GM18498 (cell line): ENCODE measurements at regions not wholly inside any gene's neighbourhood (a gene's known extent, or its start where the extent isn't known, plus 50 kb on each side); places are given as distances from the start of the nearest gene placed in this dataset.

Experiments used
- ATAC-seq: cut with Tn5 transposase; IDR thresholded peaks from one replicate; pipeline ENCODE4 v1.9.1; 2021; ENCODE audit warnings: mild to moderate bottlenecking, moderate library complexity; ENCODE audit not compliant: unreplicated experiment

DNA sequence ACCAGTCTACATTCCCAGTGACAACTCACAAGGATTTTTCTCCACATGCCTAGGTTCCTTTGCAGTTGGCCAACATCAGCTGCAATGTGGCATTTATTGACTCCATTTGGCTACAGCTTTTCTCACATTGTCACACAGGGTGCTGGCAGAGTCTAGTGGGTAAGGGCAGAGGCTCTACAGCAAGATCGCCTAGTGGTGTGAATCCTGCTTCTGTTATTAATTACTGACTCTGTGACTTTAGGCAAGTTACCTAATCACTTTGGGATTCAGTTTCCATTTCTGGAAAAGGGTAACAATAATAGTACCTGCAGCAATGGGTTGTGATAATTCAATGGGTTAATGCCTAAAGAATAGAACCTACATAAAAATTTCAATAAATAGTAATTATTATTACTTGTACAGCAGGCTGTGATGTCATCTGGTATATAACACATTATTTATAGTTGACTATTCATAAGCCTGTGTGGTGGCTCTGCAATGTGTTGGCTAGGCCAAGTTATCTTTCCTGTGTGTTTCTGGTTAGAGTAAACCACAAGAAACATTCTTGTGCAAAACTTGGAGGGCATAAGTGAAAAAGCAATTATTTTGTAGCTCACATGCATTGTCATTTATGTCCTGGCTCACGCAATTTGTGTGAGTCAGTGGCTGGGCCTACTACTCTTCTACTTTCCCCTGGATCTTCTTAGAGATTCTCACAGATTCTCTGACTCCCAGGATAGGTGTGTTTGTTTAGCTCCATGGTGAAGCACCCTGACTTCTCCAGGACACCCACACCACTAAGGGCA, 59.5 kb downstream of the PTGS2 start:
- peak; percentile 30 for ATAC-seq

- peak; percentile 99 for ATAC-seq
Observed at GRCh38 chr1:186618401-186619170, 61.6 kb downstream of the PTGS2 start.

DNA sequence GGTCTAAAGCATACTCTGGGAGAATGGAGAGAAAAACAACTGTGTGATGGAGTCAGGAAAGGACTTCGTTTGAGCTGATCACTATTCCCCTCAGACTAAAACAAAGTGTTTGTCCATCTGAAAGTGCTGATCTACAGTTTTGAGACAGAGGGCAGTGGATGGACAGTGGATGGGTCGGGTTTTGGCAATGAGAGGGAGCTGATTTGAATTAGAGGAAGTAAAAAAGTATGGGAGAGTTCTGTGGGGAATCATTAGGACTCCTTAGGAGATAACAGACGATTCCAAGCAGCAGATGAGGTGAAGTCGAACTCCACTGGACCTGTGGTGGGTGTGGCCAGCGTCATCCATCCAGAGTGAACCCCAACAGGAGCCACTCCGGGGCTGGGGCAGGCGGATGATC, 62.3 kb downstream of the PTGS2 start:
- ATAC-seq: peak; percentile 19

GRCh38 chr1:186616511-186616910, 63.7 kb downstream of the PTGS2 start:
- no peak for ATAC-seq

DNA sequence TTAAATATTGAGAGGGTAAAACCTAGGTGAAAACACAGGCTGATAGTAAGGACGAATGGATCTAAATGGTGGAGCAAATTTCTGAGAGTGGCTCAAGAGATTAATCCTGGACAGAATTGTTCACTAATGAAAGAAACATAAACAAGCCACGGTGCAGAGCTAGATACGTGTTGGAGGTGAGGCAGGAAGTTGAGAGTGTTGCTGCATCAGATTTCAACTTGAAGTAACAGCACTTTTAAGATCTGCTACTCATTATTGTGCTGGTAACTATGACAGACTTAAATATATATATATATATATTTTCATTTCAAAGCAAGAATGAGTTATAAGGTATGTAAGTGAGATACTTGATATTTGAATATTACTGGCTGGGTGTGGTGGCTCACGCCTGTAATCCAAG, 64.9 kb downstream of the PTGS2 start:
- ATAC-seq: no peak

DNA sequence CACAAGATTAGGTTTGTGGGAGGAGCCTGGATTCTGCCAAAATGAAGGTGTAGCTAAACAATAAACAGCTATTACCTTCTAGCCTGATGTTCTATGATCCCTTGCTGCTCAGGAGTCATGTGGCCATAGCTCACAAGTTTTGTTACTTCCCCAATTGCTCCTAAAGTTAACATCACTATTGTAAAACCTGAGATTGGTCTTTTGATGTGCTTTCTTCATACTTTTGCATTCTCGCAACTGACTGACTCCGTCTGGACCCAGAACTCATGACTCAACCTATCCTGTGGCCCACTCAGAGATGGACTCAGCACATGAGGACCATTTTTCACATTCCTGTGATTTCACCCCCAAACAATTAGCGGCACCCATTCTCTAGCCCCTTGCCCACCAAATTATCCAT, 69.1 kb downstream of the PTGS2 start:
- ATAC-seq: no peak

DNA sequence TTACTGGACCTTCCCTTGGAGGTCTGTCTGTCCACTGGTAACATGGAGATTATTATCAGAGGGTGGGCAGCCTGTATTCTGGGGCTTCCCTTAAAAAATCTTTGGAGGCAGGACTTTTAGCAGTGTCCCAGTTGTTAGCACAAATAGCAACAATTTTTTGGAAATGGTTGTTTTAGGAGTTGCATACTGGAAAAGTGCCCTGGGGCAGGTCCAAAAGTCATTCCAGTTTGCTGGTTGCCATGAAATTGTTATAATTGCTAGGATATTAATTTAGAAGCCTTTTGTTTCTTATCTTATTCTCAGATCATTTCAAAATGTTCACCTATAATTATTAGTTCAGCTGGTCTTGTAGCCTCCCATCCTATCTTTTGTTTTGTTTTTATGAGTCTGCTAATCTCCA, 71.0 kb downstream of the PTGS2 start:
- ATAC-seq: no peak

- ATAC-seq: peak; percentile 91
Observed at GRCh38 chr1:186605762-186606350, 74.4 kb downstream of the PTGS2 start.

DNA sequence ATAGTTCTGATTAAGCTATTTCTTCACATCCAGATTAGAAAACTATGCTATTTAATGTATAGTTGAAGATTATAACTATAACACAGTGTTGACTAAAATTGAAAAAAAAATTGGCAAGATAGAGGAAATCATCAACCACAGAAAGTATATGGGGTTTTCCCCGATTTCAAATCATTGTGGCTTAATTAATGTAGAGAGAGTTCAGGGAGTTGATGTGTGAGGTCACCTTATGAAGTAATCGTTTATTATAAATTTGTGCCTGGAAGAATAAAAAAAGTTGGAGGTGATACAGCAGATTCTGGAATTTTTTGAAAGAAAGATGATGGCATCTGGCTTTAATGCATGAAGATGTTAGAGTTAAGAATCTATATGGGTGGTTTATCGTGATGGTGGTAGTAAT, 84.3 kb downstream of the PTGS2 start:
- no peak for ATAC-seq

- ATAC-seq: no peak
Observed at GRCh38 chr1:186578325-186579016, 101.8 kb downstream of the PTGS2 start.

- ATAC-seq: no peak
Observed at GRCh38 chr1:186577633-186578032, 102.6 kb downstream of the PTGS2 start.

GRCh38 chr1:186577216-186577615, 103.0 kb downstream of the PTGS2 start:
- ATAC-seq: no peak

- ATAC-seq: no peak
Observed at GRCh38 chr1:186575348-186575747, 104.9 kb downstream of the PTGS2 start.

DNA sequence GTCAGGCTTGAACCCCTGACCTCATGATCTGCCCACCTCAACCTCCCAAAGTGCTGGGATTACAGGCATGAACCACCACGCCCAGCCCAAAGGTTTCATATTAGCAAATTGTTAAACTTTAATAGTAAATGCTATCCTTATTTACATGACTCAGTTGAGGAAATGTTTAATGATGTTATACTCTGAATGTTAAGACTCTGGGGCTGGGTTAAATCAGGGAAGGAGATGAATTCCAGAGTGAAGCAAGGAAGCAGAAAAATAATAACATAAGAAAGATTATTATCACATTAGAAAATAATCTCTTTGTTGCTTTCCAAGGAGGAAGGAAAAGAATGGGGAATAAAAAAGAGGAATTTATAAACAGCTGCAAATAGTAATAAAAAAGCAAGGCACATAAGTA, 105.3 kb downstream of the PTGS2 start:
- ATAC-seq: no peak

DNA sequence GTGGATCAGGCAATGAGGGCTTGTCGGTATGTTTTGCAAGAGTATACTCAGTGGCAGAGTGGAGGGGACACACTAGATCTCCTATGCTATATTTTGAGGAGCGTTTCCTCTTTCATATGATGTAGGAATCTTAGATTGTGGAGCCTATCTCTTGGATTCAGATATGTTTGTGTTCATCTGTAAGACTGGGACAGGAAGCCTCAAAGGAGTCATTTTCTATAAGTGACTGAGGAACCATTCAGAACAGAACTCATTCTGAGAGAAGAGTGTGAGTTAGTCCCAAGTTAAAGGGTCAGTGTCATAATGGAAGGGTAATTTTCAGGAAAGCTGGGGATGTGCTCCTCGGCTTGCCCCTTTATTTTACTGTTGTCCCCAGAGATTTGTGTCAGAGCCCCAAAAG, 107.7 kb downstream of the PTGS2 start:
- ATAC-seq: no peak

DNA sequence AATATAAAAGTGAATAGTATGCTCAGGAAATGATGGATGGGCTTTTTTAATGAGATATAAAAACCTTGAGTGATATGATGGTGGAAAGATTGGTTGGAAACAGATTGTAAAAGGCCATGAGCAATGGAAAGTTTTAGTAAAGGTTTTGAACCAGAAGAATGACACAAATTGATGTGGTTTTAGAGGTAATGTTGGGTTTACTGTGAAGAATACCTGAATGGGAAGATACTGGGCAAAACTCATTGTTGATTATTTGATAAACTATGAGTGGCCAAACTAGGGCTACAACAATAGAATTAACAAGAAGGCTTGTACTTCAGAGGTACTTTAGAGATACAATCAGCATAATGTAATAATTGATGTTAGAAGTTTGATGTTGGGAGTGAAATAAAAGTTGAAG, 108.5 kb downstream of the PTGS2 start:
- no peak for ATAC-seq

DNA sequence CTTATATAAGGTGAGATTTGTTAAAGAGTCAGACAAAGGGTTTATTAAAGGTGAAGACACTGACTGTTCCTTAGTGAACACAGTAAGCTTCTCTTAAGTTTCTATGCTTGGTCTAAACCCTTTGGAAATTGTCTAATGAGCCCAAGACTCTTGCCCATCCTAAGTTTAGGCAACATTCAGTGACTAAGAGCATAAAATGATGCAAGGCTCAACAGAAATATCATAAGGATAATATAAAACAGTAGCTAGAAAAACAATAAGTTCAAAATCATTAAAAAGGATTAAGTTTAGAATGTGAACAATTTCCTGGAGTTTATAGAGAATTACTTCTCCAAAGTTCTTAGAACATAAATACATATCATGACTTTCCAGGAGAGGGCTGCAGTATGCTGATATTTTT, 108.9 kb upstream of the PDC start:
- ATAC-seq: no peak

GRCh38 chr1:186568221-186568620, 107.3 kb upstream of the PDC start:
- no peak for ATAC-seq

GRCh38 chr1:186566140-186566855, 105.4 kb upstream of the PDC start:
- ATAC-seq: no peak

GRCh38 chr1:186564582-186564981, 103.7 kb upstream of the PDC start:
- ATAC-seq: no peak

DNA sequence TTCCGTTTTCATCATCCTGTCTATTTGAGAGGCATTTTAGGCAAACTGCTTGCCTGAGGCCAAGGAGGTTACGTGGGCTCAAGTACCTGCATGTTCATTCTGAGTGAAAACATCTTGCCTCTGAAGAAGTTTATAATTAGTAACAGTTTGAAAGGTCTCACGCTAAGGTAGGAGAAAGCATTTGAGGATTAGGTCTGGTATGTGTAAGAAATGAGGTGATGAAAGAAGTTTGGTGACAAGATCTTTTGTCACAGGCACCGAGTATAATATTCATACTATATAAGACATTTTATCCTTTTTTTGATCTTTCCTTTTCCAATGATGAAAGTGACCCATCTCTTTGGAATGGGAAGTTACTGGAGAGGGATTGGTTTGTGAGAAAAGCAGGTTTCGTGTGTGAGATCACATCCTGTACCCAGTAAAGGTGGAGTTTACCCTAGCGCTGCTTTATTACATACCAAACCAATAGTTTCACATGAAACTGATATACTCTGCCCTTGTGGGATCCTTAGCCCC, 98.7 kb upstream of the PDC start:
- ATAC-seq: no peak
